ENCODE measurements at regions not wholly inside any gene's neighbourhood (a gene's known extent, or its start where the extent isn't known, plus 50 kb on each side); places are given as distances from the start of the nearest gene placed in this dataset.

DNA sequence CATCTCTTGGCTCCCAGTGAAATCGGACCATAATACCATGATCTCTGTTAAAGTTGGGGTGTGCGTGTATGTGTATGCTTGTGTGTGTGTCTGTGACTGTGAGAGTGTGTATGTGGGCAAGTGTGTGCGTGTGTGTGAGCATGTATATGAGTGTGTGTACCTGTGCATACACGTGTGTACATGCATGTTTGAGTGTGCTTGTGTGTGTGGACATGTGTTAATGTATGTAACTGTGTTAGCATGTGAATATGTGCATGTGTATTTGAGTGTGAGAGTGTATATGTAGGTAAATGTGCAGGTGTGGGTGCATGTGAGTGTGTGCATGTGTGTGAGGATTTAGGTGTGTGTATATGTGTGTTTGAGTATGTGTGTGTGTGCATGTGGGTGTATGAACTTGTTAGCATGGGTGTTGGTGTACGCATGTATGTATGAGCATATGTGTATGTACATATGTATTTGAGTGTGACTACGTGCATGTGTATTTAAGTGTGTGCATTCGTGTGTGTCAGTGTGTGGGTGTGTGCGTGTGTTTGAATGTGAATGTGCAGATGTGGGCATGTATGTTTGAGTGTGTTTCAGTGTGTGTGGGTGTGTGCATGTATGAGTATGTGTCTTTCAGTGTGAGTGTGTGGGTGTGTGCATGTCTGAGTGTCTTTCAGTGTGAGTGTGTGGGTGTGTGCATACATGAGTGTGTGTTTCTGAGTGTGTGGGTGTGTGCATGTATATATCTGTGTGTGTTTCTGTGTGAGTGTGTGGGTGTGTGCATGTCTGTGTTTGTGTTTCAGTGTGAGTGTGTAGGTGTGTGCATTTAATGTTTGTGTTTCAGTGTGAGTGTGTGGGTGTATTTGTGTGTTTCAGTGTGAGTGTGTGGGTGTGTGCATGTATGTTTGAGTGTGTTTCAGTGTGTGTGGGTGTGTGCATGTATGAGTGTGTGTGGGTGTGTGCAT lies 183.2 kb downstream of the SOX9 start:
- DNase-seq, result no peak

DNA sequence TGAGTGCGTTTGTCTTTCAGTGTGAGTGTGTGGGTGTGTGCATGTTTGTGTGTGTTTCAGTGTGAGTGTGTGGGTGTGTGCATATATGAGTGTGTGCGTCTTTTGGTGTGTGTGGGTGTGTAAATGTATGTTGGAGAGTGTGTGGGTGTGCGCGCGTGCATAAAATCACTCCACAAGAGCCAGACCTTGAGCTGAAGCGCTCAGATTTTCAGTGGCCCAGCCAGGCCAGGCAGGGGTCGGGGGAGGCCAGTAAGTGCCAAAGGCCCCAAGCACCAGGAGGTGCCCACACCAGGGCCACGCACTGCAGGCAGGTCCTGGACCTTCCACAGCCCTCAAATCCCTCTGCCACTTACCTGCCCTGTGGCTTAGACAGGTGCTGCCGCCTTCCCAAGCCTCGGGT lies 184.0 kb downstream of the SOX9 start:
- DNase-seq, result no peak

DNA sequence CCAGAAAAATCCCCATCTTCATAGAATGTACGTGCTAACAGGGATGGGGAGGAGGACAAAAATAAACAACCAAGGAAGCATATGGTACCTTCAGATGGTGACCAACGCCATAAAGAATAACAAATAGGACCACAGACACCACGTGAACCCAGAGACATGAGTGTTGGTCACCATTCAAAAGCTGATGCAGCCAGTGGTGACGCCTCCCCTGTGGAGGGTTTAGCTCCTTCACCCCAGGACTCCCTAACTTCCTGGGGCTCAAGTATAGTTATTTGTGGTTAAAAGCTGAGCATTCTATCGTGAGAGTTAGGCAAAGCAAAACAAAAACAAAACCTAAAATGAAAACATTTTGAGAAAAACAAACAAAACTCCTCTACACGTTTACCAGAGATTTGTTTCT lies 184.7 kb downstream of the SOX9 start:
- DNase-seq, result no peak

DNA sequence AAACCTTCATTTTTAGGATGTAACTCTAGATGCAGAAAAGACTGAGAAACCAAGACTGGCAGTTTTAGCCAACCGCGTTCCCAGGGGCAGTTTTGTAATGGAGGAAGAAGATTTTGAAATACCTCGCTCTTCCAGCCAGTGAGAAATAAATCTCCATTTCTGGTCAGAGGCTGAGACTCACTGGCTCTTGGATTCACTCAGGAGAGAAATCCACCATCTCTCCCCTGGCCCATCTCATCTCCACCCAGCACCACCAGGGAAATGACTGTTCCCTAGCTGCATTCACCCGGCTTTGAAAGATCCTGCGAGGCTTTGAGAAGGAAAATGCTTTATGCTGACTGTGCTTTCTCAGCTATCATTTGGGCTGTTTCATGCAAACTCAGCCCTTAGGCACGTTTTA lies 185.2 kb downstream of the SOX9 start:
- DNase-seq, result no peak

DNA sequence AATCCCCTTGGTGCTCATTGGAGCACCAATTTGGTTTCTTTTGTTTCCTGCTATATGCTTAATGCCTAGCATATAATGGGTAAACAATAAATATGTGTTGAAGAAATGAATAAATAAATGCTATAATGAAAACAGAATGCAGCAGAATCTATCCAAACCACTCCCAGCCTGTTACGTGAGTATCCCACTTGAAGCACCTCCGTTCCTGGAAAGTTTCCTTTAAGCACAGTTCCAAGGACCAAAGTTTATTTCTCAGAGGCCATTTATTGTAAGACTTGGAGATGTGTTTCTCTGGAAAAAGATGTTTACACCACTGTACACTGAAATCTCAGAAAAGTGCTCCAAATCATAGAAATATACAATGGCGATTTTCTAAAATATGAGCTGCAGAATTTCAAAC lies 187.0 kb downstream of the SOX9 start:
- no peak for DNase-seq

DNA sequence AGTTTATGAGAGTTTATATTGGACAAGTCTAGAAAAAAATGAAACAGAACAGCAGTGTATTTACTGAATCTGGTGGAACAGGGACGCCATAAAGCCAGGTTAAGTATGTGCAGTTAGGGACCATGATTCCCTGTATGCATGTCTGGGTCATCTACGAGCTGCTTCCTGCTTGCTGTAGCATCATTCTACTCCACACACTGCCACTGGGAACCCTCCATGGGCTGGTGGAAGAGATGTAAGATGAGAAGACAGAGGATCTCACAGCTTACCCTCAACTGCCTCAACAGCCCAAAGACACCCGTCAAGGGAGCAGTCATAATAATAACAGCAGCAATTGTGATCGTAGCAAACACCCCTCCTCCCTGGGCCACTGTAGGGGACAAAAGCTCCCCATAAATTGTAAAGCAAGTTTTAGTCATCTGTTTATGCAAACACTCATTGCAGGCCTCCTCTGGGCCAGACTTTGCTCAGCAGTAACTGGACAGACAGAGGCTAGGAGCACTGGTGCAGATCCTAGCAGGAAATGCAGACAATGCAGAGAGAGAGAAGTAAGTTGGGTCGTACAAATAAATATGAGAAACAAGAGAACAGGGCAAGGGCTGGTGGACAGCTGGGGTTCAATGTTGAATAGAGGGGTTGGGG lies 188.0 kb downstream of the SOX9 start:
- DNase-seq, result no peak

DNA sequence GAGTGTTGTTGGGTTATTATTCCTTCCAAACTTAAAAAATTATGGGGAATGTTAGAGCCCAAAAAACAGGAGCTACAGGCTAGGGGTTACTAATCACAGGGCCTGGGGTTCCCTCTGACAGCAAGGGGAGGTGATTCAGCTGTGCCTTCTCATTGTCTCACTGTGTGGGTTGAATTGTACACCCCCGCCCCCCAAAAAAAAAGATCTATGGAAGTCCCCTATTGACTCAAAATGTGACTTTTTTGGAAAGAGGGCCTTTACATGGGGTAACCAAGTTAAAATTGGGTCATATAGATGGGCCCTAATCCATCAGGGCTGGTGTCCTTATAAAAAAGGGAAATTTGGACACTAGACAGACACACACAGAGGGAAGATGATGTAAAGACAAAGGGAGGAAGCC lies 190.2 kb downstream of the SOX9 start:
- no peak for DNase-seq

DNA sequence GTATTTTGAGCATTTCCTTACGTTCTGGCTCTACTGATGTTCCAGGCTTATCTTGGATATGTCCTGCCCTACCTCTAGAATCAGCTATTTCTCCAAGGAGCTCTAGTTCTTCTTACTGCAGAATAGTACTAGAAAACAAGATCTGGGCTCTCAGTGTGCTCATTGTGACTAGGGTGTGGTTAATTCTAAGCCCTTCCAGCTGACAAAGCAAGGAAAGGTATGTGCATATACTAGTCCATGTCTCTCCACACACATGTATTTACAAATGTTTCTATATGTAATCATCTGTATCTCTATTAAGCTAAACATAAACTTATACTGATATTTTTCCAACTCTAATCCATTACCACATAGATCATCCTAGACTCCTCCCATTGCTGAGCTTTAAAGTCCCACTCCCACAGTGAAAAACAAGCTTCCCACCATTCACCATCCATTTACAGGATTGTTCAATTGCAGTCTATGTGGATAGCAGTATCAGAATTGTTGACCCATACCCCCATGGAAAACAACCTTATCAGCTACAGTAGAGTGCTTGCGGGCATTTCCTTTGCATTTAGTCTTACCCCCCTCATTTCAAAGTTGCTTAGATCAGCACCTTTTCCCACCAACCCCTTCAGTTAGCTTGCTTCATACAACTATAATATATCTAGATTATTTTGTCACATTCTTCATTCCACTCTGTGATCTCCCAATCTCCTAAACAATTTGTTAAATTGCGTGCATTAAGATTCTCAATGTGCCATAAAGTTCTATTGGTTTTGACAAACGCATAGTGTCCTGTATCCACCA lies 194.5 kb downstream of the SOX9 start:
- DNase-seq, result no peak

DNA sequence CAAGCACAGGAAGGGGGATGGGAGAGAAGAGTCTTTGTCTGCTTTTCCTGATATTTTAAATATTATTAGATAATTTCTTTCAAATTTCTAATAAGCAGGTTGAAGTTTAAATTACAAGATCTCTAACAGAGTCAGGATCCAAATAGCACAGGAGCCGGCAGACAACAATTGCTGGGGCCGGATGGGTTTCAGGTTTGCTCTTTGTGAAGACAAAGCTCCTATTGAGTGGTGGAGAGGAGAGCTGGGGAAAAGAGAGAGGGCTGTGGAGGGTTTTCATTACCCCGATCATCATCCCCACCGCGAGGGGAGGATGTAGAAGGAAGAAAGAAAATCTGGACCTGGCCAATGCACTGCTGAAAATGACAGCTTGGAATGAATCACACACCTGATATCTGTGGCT lies 197.3 kb downstream of the SOX9 start:
- DNase-seq, result no peak

DNA sequence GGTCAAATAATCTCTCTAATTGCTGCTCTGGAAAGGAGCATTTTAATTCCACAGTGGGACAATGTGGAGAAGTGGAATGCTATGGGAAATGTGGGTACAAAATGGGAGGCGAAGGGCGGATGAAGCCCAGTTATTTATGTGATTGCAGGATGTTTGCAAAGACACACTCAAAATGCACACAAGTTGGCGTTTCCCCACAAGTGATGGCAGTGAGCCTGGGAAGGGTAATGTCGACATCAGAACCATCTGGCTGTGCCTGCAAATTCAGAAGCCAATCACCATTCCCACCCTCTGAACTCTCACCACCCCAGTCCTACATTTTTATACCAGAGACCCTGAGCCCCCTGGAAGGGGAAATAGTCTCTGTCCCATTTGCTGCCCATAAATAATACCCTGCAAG lies 201.1 kb downstream of the SOX9 start:
- no peak for DNase-seq

DNA sequence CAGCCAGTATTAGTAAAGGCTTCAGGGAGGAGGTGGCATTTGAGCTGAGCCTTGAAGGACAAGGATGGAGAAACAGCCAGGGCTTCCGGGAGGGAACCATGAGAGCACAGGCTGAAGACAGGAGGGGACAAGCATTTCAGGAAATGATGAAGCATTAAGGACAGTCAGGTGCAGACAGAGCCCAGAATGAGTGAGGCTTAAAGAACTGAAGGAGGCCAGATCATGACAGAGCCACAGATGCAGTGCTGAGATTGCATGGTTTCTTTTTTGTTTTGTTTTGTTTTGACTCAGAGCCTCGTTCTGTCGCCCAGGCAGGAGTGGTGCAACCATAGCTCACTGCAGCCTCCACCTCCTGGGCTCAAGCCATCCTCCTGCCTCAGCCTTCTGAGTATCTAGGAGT lies 211.5 kb downstream of the SOX9 start:
- no peak for DNase-seq

DNA sequence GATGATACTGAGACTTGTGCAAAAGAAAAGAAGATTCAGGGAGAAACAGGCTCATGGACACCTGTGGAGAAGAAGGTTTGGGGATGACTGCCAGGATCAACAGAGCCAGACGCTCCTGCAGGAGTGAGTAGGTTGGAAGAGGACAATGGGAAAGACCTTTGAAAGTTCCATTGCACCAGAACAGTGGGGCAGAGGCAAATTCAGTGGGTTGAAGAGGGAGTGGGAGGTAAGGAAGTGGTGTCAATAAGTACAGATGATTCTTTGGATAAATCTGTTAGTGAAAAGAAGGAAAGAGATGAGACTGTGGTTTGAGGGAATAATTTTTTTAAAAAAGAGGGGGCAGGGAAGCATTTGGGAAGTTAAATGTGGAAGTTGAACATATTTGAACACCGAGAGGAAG lies 212.8 kb downstream of the SOX9 start:
- no peak for DNase-seq

DNA sequence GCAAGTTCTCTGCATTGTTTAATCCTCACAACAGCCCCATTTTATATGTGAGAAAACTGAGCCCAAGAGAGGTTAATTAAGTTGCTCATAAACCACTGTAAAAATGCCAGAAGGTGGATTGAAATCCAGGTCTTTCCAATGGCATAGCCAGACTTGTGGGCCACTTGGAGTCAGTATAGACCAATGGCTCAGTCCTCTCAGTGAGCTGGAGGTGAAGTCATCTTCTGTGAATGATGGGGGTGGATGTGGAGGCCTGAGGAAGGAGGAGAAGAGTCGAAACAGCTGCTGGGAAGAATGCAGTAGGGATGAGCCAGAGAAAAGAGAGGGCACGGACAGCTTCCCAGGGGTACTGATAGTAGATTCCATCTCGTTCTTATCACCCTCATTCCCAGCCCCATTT lies 213.4 kb downstream of the SOX9 start:
- no peak for DNase-seq

DNA sequence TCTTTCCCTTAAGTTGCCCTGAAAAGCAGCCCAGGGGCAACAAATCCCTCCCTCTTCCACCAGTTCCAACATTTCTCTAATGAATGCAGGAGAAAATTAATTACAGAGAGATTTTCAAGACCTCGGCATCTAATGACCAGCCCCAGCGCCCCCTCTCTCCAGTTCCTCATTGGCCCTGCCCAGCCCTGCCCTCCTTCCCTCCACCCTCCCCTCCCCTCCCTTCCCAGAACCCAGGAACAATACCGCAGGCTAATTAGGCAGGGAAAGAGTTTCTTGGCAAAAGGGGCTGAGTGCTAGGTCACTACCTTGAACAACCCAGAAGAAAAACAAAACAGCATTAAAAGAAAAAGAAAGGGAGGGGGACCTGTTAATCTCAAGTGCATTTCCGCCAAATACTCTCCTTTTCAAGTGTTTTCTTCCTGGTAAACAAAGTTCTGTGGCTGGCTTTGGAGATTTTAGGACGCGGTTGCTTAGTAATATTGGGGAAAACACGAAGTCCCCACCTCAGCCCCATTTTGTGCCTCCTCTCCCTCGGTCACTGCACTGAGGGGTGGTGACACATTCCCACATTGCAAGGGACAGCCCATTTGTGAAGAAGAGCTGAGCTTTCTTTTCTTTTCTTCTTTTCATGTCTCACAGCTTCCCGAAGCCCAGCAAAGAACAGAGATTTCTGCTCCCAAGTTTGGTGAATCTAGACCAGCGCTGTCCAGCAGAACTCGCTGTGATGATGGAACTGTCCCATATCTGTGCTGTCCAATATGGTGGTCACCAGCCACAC lies 215.4 kb downstream of the SOX9 start:
- DNase-seq, result no peak

DNA sequence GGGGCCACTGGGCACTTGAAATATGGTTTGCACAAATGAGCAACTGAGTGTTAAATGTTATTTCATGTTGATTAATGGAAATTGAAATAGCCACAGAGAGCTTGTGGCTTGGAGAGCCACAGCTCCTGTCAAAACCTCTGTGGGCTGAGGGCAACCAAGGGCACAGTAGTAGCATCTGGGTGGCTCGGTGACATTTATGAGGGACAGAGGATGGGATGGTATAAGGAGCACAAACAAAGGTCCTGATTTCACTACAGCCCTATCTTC lies 215.9 kb downstream of the SOX9 start:
- DNase-seq, result no peak

DNA sequence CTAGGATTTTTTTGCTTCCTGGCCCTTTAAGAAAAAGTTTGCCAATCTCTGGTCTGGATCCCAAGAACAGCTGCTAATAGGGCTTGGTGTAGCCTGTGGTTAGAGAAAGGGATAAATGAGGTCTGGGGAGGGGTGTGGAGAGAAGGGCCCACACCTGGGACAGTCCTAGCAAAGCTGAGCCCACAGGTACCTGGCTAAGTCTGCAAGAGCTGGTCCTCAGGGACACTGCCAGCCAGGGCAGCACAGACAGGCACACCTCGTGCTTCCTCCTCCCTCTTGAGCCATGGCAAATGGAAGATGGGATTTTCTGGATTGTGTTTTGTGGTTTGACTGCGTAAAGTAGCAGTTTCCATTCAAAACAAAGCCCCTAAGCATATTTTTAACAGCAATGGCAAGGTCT lies 217.5 kb downstream of the SOX9 start:
- no peak for DNase-seq

DNA sequence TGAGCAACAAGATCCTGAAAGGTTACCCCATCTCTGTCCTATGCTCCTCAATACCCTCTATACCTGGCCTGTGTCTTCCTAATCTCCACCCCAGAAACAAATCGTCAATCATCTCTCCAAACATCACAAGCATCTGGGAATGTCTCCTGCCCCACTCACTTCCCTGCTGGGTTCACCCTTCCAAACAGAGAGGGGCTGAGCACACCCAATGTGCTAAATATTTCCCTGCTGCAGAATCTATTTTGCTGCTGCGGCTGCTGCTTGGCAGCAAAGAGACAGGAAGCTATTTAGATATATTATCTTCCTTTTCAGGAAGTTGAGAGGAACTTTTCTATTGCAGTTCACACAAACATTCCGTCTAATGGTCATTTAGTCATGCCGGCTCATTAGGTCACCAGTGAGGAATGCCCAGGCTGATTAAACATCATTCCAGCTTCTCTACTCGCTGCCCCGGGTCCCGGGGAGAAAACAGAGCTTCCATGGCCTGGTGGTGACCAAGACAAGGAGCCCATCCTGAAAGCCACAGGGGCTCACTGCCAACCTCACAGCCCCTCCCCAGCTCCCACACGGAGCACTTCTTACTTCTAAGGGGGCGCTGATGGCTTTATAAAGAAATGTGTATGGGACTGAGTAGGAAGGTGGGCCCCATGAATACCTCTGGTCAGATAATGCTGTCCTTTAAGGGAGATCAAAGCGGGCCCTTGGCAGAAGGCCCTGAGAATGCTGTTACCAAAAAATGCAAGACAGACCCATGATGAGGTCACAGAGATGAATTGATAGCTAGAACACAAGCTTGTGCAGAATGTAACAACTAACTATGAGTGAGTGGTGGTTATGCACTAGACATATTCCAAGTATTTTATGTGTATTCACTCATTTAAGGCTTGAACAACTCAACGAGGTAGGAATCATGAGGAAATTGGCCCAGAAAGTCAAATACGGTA lies 218.3 kb downstream of the SOX9 start:
- no peak for DNase-seq

DNA sequence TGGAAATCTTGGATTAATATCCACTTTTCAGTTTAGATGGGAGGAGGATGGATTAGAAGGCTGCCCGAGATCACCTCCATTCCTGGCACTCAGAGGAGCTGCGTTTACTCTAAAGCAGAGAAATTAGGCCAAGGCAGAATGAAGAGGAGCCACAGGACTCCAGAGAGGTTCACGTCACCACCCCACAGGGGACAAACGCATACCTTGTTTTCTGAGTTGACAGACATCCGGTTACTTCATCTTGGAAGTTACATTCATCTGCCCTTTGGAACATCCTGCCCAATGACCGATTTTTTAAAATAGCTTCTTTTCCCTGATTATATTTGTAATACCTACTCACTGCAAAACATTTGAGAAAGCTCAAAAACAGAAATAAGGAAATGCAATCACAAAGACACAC lies 220.0 kb downstream of the SOX9 start:
- DNase-seq, result no peak

DNA sequence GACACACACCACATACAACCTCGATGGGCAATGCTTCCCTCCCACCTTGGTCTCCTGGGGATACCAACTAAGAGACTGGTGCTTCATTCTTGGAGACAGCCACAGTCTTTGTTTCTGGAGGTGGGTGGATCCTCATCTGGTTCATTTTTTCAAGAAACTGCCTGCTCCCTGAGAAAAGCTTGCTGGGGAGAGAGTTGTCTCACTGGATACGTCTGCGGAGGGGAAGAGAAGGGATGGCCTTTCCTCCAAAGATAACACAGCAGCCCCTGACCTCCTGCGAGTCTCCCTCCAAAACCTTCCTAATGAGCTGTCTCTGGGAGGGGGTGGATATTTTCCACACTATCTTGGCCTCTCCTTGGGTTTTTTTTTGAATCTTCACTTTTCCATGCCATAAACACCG lies 221.2 kb downstream of the SOX9 start:
- no peak for DNase-seq

DNA sequence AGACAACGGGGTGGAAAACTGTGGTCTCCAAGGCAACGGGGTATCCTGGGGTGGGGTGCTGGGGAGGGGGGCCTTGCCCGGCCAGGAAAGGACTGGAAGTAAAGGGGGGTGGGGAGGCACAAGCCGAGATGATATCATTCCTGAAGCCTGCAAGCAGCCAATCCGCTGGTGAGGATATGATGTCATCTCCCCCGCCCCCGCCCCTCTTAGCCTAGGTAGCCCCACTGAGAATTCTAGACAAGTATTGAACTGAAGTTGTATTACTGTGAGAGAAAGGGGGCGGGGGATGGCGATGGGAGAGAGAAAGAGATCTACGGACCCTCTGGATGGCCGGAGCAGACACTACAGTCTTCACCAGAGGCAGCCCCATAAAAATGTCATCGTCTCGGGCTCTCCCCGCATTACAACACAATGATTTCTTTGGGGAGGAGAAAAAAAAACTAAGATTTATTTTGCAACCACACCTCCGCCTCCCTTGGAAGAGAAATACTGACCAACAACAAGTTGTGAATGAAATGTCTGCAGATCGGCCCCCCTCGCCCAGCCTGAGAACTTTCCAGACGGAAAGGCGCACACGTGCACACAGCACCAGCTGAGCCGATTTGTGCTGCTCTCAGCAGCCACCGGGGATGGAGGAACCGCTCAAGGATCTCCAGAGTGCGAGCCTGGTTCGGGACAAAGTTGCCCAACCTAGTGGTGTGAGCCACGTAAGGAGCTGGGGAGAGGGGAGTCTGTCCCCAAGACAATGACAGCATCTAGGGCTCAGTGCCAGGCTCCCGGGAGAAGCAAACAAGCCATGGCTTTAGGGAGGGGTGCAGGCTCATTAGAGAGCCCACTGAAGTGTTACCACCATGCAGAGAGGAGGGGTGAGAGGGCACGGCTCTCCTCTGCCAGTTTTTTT lies 222.1 kb downstream of the SOX9 start:
- no peak for DNase-seq

DNA sequence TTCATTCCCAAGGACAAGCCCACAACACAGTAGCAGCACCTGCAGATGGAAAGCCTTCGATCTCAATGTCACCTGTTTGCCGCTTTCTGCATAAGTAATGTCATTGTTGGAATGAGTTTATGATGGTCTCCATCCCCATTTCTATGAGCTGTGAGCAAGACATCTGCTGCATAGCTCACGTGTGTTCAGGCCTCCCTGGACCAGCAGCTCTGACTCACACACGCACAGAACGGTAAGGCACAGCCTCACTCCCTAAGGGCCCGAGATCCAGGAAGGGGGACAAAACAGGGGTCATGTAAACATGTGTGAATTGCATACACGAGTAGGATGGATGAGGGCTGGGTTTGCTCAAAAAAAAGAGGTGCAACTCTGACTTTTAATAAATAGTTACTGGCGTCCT lies 223.1 kb downstream of the SOX9 start:
- no peak for DNase-seq
